Fibroblast of peridontal ligament (primary cell): ENCODE measurements at regions not wholly inside any gene's neighbourhood (a gene's known extent, or its start where the extent isn't known, plus 50 kb on each side); places are given as distances from the start of the nearest gene placed in this dataset.
"Not testable (repeated sequence)": the region's sequence is repeated elsewhere in the genome, so short reads cannot be mapped to it uniquely, and the experiment has no call there.

ENCODE experiments used
- DNase-seq: peaks from one replicate; pipeline ENCODE4 v3.0.0-alpha.2; 2010; ENCODE audit errors: extremely low read depth

- no peak for DNase-seq
These were observed 117.2 kb upstream of the OTUD4 start for GRCh38 chr4:145297556-145297955.

GRCh38 chr4:145295547-145295946 lies 115.2 kb upstream of the OTUD4 start:
- DNase-seq: no peak

DNA sequence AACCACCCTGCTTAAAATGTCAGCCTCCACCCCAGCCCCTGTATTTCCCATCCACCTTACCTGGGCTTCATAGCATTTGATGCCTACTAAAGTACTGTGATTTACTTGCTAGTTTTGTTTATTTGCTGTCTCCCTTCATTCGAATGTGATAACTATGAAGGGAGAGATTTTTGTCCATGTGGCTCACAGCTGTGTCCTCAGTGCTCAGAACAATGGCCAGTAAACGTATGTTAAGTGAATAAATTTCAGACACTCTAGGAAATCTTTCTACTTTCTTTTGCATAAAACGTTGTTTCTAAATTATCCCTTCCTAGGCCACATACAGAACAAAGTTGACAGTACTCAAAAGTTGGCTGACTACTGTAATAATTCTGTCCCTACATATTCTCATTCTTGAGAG lies 114.7 kb upstream of the OTUD4 start:
- DNase-seq: no peak

DNA sequence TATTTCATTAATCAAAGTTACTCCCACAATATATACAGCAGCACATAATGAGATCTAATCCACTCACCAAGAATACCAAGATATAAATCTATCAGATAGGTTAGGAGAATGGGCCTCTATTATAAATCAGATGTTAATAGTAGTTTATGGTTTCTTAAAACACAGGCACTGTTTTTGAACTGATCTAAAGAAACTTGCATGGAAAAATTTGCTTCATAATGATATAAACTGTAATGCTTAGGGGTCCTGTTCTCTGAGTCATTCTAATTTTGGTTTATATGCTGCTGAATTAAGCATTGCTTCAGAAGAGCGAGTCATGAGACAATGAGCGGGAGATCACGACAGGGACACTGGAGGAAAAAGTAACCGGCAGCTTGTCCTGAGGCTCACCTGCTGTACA lies 113.3 kb upstream of the OTUD4 start:
- peak; percentile 20 for DNase-seq

GRCh38 chr4:145290955-145291354 lies 110.6 kb upstream of the OTUD4 start:
- DNase-seq: no peak

DNA sequence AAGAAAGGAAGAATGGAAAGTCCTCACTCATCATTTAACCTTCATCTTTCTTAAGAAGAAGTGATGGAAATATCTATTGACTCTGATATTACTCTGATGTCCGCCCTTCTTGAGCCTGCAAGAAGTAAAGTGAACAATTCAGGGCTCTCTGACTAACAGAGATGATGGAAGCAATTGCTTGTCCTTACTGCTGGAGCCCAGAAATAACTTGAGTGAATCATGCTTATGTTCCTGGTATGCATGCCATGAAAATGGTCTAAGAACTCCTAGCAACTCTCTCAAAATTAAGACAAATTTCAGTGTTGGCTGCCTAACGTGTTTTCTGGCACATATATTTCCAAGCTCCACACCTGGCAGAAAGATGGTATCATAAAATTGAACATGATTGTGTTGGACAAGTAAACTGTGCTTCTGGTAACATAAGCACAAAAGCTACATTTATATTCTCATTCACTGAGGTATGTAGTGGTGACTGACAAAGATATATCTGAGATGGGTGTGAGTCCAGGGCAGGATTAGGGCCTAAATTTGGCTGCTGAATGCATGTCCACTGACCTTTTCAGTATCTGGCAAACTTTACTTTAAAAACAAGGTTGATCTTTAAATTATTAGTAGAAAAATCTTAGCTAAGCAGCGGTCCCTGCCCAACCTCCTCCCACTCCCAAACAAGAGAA lies 109.2 kb upstream of the OTUD4 start:
- DNase-seq: peak; percentile 61

GRCh38 chr4:145287351-145287750 lies 107.0 kb upstream of the OTUD4 start:
- no peak for DNase-seq

GRCh38 chr4:145285928-145286327 lies 105.5 kb upstream of the OTUD4 start:
- no peak for DNase-seq

DNA sequence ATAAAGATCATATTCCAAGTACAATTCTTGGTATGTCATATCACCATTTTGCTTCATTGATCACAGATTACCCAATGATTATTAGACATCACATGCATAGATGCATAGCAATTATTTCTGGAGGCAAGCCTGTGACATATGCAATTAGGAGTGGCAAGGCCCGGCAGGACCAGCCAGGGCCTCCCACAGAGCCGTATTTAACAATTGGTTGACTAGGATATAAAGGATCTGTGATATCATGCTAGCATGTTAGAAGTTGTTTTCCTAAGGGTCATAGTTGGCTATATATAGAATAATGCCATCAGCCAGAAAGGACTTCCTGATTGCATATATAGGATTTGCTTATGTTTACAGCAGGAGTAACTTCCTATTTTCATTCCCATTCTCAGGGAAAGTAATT lies 103.5 kb upstream of the OTUD4 start:
- no peak for DNase-seq

GRCh38 chr4:145281951-145282350 lies 101.6 kb upstream of the OTUD4 start:
- DNase-seq: no peak

DNA sequence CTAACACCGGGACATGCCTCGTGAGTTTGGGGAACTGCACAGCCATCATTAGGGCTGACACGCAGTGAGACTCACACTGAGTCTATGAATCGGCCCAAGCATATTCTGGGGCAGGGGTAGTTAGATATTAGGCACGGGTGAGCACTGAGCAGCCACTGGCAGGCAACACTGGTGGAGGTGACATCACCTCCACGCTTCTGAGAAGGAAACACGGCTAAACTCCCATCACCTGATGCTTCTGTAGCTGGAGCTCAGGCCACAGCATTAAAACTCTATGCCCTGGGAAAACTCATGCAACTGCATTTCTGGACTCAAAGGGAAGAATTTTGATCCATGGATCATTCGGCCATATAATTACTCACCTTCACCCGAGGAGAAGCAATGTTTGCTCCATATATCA lies 100.8 kb upstream of the OTUD4 start:
- no peak for DNase-seq

- DNase-seq: no peak
These were observed 100.2 kb upstream of the OTUD4 start for GRCh38 chr4:145280541-145280940.

GRCh38 chr4:145279122-145279960 lies 99.0 kb upstream of the OTUD4 start:
- DNase-seq: peak; percentile 63

DNA sequence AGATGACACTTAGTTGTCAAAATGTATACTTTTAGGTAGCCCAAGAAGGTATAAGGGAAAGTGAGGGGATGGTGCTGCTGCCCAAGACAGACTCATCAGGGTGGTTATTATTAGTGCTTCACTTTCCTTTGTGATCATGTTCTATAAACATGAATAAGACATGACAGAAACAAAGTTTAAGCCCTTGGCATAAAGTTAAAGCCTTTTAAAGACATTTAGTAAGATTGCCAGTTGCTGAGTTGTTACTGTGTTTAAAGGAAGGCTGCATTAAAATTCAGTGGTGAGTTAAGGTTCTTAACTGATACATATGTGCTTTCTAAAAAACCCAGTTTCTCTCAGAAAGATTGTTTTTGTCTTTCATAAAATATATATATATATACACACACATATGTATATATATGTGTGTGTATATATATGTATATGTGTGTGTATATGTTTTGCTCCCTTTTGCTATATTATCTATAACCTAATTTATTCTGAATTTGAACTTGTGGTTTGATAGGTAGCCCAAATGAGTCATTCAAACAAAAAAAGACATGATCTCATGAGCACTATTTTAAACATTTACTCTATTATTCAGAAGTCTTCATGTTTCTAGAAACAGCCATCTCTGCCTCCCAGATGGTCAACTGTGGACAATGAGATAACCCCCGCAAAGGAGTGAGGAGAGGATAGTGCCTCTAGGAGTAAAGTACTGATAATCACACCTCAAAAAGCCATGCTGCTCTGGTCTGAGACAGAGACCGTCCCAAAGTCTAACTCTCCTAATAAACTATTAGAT lies 98.1 kb upstream of the OTUD4 start:
- DNase-seq: peak; percentile 67

DNA sequence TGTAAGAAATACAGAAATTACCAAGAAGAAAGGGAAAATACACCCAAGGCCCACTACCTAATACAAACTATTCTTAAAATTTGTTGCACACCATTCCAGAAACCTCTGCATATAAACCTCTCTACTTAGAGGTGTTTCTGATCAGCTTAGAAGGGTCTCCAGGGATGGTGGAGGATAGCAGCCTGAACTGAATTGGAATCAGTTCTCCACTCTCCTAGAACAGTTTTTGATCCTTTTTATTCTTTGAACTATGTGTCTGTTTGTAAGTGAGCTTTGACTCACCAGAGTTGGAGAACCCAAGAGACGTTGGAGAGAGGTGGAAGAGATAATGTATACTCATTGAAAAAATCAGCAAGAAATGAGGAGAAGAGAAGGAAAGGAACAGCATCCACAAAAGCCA lies 96.6 kb upstream of the OTUD4 start:
- no peak for DNase-seq

DNA sequence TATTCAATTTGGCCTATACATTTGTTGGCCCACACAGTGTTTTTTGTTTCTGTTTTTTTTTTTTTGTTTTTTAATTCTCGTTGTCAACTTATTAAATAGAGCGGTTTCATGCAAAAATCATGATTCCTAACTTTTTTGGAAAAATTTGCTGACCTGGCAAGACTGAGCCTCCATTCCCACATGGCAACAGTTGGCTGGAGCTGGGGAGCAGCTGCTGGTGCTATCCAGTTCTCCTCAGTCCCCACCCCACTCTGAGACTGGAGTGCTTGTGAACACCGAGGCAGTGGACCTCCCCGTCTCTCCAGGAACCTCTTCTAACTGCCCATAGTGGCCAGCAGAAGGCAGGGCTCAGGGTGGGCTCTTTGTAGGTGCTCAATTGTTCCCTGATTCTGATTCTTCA lies 95.7 kb upstream of the OTUD4 start:
- no peak for DNase-seq

DNA sequence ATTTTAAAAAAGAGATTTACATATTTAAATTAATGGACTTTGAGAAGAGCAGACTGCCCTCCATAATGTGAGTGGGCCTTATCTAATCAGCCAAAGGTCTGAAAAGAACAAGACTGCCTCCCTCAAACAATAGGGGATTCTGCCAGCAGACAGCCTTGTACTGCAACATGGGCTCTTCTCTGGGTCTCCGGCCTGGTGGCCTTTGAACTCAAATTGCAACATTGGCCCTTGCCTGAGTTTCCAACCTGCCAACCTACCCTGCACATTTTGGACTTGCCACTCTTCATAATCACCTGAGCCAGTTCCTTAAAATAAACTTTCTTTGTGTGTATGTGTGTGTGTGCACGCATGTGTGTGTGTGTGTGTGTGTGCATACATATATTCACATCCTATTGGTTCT lies 90.8 kb upstream of the OTUD4 start:
- DNase-seq: no peak

DNA sequence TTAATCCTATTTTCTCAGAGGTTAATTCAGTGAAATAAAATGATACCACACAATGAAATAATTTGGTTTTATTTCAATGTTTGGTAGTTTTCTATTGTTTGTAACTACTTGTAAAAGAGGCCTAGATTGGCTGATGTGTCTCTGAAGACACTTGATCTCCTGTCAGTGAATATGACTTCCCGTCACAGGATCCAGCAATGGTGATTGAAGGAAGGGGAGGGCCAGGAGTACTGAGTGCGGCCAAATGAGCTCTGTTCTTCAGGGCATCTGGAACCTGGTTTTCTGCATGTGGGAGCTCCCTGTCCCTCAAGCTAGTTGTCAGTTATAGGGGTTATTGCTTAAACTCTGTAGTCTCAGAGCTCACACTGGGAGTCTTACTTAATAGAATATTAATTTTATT lies 86.5 kb upstream of the OTUD4 start:
- DNase-seq: no peak

DNA sequence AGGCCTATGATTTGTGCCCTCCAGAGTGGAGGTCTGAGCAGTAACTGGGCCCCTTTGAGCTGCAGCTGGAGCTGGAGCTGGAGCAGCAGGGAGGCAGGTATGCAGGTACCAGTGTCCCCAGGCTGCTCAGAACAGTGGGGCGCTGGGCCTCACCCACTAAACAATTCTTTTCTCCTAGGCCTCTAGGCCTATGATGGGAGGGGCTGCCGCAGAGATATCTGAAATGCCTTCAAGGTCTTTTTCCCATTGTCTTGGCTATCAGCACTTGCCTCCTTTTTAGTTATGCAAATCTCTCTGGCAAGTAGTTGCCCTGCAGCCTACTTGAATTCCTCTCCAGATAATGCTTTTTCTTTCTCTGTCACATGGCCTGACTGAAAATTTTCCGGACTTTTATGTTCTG lies 79.7 kb upstream of the OTUD4 start:
- no peak for DNase-seq

- not testable (repeated sequence) for DNase-seq
These were observed 74.9 kb upstream of the OTUD4 start for GRCh38 chr4:145255311-145255710.

- DNase-seq: no peak
These were observed 71.8 kb upstream of the OTUD4 start for GRCh38 chr4:145252190-145252589.

DNA sequence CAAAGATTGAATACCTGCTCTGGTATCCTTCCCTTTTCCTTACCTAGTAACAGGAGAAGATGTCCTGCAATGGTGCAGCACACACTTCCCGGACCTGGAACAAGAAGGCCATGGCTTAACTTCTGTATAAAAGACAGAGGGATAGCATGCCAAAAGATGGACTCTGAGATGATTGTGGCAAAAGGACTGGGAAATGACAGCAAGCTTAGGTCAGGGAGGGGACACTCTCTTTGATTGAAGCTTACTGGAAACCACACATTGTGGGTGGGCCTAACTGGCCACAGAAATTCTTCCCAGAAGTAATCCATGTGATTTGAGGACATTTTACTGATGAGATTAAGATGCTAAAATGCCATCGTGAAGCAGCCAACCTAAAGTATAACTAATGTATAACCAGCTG lies 71.0 kb upstream of the OTUD4 start:
- DNase-seq: no peak

- no peak for DNase-seq
These were observed 68.6 kb upstream of the OTUD4 start for GRCh38 chr4:145248971-145249370.
